ENCODE measurements at regions not wholly inside any gene's neighbourhood (a gene's known extent, or its start where the extent isn't known, plus 50 kb on each side); places are given as distances from the start of the nearest gene placed in this dataset.

GRCh38 chr6:106918115-106918514 lies 56.4 kb downstream of the CD24 start:
- intact Hi-C loops (cut with DNase I) = loop anchor here (10.0 kb wide), 1 partner anchor 133 kb away; no protein-coding TSS in a partner anchor
- DNase-seq = no peak

GRCh38 chr6:106916891-106917290 lies 57.6 kb downstream of the CD24 start:
- DNase-seq = no peak
- intact Hi-C loops (cut with DNase I) = loop anchor here (10.0 kb wide), 1 partner anchor 132 kb away; no protein-coding TSS in a partner anchor

- no peak for DNase-seq
- intact Hi-C loops (cut with DNase I) = loop anchor here (10.0 kb wide), 1 partner anchor 129 kb away; no protein-coding TSS in a partner anchor
Measured at GRCh38 chr6:106913676-106914280, 60.8 kb downstream of the CD24 start.

GRCh38 chr6:106913111-106913510 lies 61.4 kb downstream of the CD24 start:
- no peak for DNase-seq
- intact Hi-C loops (cut with DNase I) = loop anchor here (10.0 kb wide), 1 partner anchor 128 kb away; no protein-coding TSS in a partner anchor

- intact Hi-C loops (cut with DNase I) = loop anchor here (10.0 kb wide), 1 partner anchor 127 kb away; no protein-coding TSS in a partner anchor
- no peak for DNase-seq
Measured at GRCh38 chr6:106912091-106912490, 62.4 kb downstream of the CD24 start.

- DNase-seq = no peak
- intact Hi-C loops (cut with DNase I) = loop anchor here (10.0 kb wide), 1 partner anchor 126 kb away; no protein-coding TSS in a partner anchor
Measured at GRCh38 chr6:106910999-106911949, 63.3 kb downstream of the CD24 start.

- intact Hi-C loops (cut with DNase I) = no loop called here
- no peak for DNase-seq
Measured at GRCh38 chr6:106908386-106908840, 66.1 kb downstream of the CD24 start.

- intact Hi-C loops (cut with DNase I) = no loop called here
- DNase-seq = no peak
Measured at GRCh38 chr6:106907754-106908153, 66.8 kb downstream of the CD24 start.

GRCh38 chr6:106906232-106906631 lies 68.3 kb downstream of the CD24 start:
- no peak for DNase-seq
- intact Hi-C loops (cut with DNase I) = no loop called here

GRCh38 chr6:106903299-106903698 lies 71.2 kb downstream of the CD24 start:
- intact Hi-C loops (cut with DNase I) = no loop called here
- no peak for DNase-seq

- DNase-seq = no peak
- intact Hi-C loops (cut with DNase I) = no loop called here
Measured at GRCh38 chr6:106901062-106901461, 73.5 kb downstream of the CD24 start.

GRCh38 chr6:106899697-106900096 lies 74.8 kb downstream of the CD24 start:
- no peak for DNase-seq
- intact Hi-C loops (cut with DNase I) = no loop called here

GRCh38 chr6:106897580-106897979 lies 76.9 kb downstream of the CD24 start:
- no peak for DNase-seq
- intact Hi-C loops (cut with DNase I) = no loop called here

- DNase-seq = no peak
- intact Hi-C loops (cut with DNase I) = no loop called here
Measured at GRCh38 chr6:106895703-106896040, 78.9 kb downstream of the CD24 start.

- DNase-seq = no peak
- intact Hi-C loops (cut with DNase I) = no loop called here
Measured at GRCh38 chr6:106894978-106895702, 79.4 kb downstream of the CD24 start.

- intact Hi-C loops (cut with DNase I) = no loop called here
Measured at GRCh38 chr6:106892186-106892585, 82.3 kb downstream of the CD24 start.

GRCh38 chr6:106890447-106890846 lies 84.1 kb downstream of the CD24 start:
- intact Hi-C loops (cut with DNase I) = no loop called here
- DNase-seq = no peak

More at GRCh38 chr6:106892186-106892585, 82.3 kb downstream of the CD24 start:
- DNase-seq = no peak

- intact Hi-C loops (cut with DNase I) = no loop called here
- DNase-seq = no peak
Measured at GRCh38 chr6:106889692-106890091, 84.8 kb downstream of the CD24 start.

- no peak for DNase-seq
- intact Hi-C loops (cut with DNase I) = no loop called here
Measured at GRCh38 chr6:106886922-106887797, 87.4 kb downstream of the CD24 start.

Data from posterior cingulate gyrus (tissue), 11 donors.